Embryonic facial prominence (tissue), 1 donor: ENCODE measurements at regions not wholly inside any gene's neighbourhood (a gene's known extent, or its start where the extent isn't known, plus 50 kb on each side); places are given as distances from the start of the nearest gene placed in this dataset.

Experiments
- DNase-seq: peaks from one replicate; pipeline ENCODE4 v3.0.0-alpha.2; 2016; ENCODE audit errors: extremely low spot score

DNA sequence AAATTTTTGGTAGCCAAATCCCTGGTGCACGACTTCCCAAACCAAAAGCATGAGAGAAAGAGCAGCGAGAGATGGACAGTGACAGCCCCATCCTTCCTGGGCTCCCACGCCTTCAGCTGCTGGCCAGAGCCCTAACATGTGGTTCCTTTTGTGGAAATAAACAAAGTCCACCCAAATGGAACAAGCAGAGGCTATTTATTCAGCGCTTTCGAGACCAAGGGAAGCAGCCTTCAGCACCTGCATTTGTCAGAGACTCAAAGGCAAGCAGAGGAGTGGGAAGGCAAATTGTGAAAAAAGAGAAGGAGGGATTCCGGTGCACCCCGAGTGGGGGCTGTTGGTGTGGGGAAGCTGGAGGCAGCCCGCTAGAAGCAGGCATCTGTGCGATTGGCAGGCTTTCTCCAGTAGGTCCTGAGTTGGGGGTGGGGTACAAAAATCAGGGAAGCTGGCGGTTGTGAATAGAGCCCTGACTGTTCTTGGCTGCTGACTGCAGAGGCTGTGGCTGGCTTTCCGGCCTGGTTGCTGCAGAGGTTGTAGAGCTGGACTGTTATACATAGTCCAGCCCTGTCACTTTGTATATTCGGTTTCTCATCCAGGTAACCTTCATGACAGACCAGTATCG is 427.2 kb downstream of the OCA2 start:
- no peak for DNase-seq

DNA sequence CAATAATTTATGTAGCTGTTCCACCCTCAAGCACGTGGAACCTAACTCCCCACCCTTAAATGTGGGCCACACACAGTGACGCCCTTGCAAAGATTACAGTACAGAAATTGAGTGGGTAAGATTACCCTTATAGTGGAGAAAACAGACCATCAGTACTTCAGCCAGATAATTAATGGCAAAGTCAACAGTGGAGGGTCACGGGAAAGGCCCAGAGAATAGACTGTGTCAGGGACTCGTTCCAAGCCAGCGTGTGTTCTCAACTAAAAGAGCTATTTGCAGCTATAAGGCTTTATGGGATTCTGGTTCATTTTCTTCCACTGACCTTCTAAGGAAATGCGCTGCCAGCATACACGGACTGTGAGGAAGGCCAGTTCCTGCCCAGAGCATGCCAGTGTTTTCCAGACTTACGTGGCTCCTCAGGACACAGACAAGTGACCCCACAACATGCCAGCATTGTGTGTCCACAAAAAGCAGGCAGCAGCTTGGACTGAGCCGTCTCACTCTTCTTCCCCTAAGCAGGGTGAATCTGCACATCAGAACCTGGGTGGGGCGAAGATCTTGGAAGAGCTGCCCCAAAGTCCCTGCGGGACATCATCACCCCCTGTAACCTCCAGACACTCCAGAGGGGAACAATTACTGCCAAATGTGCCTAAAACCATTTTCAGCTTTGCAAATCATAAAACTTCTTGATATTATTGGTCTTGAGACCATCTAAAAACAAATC is 428.5 kb downstream of the OCA2 start:
- DNase-seq, result no peak

DNA sequence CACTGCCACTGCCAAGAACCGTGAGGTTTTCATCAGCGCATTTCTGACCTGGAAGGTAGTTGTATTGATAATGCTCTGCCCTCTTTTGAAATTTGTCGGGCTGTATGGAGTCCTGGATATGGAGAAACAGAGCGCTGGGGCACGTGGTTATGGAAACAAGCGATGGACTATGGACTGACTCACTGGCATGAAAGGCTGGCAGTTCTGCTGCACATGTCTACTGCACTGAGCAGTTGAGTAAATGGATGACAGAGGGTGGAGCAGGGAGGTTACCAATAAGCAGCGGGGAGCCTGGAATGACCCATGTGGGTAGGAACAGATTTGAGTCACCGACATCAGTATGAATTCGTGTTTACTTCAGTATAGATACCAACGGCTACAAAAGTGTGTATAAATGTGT is 429.5 kb downstream of the OCA2 start:
- DNase-seq, result no peak

DNA sequence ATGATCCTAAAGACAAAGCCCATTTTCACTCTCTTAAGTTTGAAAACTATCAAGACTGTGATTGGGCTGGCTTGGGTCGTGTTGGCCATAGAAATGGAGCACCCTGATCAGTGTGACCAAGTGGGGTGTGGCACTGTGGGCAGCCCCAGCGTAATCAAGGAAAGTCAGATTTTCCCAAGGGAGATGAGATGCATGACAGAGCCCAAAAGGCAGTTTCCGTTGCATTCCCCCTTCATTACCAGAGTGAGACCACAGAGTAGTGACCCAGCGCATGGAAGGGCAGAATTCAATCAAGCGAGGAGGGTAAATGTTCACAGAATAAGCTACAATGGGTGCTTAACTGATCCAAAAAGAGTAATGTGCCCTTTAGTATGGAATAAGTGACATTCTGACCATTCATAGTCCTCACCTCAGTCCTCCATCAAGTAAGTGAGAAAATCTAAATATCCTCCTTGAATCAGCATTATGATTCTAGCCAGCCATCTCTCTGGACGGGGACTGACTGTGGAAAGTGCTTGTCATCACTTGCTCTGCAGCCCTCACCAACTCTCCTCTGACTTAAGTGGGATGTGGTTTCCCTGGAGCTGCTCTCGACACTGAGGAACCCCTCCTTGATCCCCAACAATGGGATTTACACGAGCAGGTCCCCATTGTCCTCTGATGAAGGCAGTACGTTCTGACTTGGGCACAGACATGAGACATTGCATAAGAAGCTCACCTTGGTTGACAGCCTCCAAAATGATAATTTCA is 430.5 kb downstream of the OCA2 start:
- no peak for DNase-seq

DNA sequence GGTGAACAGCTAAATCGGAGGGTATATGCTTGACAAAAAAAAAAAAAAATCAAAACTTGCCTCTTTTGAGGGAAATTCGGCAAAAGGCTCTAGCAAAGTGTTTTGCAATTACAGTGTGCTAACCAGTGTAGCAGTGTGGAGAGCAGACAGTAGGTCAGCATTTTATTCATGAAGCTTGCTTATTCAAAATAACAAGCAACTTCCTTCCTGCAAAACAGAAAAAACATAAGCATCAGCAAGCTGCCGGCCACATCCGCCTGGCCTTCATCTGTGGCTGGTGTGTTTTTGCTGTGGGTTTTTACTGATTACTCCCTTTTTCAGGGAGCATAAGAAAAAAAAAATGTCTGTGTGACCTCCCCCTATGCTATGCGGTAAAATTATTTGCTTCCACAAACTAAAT is 434.1 kb downstream of the OCA2 start:
- DNase-seq, result no peak

DNA sequence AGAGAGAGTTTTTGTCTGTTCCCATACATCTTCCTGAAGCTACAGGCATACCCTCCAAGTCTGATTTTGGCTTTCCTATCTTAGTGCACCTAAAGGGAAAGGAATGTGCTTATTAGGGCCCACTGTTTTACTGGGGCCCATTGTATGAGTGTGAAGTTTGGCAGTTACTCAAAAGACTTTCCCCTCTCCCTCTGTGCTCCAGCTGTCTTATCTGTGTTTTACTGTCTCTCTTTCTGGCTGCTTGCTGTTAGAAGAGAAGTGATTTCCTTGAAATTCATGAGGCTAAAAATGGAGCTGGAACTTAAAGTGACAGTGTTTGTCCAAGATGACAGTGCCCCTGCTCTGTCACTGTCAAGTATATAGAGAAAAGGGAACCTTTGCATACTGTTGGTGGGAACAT is 436.2 kb downstream of the OCA2 start:
- no peak for DNase-seq

DNA sequence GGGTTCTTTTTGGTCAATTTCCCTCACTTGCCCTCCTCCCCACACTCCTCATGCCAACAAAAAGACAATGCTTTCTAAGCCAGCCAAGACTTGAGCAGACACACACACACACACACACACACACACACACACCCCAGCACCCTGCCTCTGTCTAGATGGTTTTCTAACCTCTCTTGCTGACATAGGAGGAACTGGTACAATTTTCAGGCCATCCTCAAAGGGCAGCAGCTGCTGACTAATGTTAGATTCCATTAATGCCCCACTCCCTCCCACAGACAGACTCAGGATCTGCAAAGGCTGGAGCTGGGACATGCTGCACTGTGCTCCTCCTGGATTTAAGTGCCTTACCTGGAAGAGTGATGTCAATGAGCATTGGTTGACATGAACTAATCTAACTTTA is 438.4 kb downstream of the OCA2 start:
- no peak for DNase-seq

DNA sequence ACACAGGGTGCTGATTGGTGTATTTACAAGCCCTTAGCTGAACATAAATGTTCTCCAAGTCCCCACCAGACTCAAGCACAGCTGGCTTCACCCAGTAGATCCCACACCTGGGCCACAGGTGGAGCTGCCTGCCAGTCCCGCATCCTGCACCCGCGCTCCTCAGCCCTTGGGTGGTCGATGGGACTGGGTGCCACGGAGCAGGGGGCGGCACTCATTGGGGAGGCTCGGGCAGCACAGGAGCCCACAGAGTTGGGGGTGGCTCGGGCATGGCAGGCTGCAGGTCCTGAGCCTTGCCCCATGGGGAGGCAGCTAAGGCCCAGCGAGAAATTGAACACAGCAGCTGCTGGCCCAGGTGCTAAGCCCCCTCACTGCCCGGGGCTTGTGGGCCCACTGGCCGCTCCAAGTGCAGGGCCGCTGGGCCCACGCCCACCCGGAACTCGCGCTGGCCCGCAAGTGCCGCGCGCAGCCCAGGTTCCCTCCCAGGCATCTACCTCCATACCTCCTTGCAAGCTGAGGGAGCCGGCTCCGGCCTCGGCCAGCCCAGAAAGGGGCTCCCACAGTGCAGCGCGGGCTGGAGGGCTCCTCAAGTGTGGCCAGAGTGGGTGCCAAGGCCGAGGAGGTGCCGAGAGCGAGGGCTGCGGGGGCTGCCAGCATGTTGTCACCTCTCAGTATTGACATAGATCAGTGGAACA is 442.7 kb downstream of the OCA2 start:
- no peak for DNase-seq

DNA sequence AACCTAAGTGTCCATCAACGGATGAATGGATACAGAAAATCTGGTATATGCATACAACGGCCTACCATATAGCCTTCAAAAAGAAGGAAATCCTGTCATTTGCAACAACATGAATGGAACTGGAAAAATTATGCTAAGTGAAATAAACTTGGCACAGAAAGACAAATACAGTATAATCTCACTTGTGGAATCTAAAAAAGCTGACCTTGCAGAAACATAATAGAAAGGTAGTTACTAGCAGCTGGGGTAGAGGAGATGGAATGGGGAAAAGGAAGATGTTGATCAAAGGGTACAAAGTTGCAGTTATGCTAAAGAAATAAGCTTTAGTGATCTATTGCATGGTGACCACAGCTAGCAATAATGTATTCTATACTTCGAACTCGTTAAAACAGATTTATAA is 444.1 kb downstream of the OCA2 start:
- DNase-seq, result no peak

DNA sequence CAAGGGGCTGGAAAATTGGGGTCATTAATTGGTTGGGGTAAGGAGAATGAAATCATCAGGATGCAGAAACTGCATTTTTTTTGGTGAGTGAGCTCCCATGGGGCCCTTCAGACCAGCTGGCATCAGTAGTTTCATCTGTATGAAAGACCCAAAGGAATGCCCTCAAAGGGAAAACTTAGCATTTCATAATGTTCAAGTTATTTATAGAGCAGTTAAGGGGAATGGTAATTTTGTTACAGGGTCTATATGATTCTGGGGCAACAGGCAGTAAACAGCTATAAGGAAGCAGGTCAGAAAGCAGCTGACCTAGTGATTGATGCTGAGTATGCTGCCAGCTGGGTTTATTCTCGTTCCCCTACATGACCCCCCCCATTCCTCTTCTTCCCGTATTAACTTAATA is 448.9 kb downstream of the OCA2 start:
- DNase-seq, result no peak

DNA sequence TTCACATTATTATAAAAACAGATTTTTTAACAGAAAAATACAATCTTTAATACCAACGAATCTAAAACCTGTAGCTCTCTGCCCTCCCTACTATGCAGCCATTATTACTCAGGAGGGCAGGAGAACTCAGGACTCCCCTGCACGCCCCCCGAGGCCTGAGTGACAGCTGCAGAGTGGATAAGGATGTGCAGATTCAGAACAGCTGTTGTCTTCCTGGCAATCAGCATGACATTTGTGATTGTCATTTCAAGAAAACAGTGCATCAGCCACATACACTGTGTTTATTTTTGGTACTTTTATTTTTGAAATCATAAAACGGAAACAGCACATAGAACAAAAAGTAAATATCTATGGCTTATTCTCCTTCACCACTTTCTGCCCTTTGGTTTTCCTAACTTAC is 450.8 kb downstream of the OCA2 start:
- no peak for DNase-seq

DNA sequence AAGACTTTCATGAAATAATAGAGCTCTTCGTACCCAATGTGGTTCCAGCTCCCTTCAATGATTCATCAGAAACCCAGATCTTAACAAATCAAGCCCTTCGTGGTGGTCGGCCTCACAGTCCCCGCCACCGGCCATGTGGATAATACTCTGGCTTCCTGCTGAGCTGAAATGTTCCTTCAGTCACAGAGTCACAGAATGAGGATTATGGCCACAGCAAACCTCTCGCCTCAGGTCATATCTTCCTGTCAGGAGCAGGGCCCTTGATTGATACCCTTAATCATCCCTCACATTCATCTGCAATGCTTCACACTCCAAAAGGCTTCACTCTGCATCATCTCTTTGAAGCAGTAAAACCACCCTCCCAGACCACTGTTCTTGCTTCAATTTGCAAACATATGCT is 452.6 kb downstream of the OCA2 start:
- no peak for DNase-seq

DNA sequence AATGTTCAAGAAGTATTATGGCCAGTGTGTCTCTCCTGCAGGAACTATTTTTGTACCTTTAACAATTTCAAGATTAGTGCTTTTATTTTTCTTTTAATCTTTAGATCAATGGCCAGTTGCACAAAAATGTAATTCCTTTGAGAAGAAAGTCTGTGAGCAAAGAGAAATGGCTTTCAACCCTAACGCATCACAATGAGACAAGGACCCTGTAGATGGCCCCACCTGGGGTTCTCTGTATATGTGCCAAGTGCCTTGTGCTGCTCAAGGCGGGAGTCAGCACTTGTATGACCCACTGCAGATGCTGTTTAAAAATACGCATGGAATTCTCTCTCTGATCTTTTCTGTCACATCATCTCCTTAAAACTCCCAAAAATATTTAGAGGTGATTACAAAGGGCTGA is 453.4 kb downstream of the OCA2 start:
- DNase-seq, result no peak

DNA sequence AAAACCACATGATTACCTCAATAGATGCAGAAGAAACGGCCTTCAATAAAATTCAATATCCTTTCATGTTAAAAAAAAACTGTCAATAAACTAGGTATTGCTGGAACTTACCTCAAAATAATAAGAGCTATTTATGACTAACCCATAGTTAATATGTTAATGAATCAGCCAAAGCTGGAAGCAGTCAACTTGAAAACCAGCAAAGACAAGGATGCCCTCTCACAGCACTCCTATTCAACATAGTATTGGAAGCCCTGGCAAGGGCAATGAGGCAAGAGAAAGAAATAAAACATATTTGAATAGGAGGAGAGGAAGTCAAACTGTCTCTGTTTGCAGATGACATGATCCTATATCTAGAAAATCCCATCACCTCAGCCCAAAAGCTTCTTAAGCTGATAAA is 456.1 kb downstream of the OCA2 start:
- no peak for DNase-seq

DNA sequence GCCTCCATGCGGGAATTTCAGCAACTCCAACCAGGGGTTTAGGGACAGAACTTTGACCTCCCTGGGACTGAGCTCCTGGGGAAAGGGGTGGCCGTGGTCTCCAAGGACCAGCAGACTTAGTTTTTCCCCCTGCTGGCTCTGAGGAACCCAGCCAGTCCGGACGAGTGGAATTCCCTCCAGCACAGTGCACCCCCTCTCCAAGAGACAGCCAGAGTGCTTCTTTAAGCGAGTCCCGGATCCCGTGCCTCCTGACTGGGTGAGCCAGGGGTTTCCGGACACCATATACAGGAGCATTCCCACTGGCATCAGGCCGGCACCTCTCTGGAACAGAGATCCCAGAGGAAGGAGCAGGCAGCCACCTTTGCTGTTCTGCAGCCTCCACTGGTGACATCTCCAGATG is 459.5 kb downstream of the OCA2 start:
- DNase-seq, result no peak

DNA sequence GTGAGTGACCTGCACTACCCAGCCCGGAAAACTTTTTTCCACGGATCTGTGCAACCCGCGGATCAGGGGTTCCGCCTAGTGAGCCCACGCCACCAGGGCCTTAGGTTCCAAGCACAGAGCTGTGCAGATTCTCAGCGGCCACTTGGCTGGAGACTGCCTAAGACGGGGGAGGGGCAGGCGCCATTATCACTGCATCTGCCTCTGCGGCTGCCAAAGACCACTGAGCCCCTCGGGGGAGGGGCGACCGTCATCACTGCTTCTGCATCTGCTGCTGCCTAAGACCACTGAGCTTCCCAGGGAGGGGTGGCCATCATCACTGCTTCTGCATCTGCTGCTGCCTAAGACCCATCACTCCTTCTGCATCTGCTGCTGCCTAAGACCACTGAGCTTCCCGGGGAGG is 460.2 kb downstream of the OCA2 start:
- DNase-seq, result no peak

DNA sequence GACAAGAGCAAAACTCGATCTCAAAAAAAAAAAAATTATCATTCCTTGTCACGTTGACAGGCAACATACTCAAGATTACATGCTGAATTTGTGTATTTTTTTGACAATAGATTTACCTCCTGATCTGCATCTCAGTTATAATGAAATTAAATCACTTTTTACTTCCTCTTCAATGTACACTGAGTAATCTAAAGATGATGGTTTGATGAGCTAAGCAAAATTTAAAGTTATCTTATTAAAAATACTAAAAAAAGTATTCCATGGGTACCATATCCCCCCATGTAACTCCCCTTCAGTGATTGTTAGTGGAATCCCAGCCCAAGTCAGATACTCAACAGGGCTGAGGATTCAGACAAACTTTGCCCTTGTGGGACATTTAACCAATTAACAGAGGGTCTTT is 463.2 kb downstream of the OCA2 start:
- DNase-seq, result no peak

DNA sequence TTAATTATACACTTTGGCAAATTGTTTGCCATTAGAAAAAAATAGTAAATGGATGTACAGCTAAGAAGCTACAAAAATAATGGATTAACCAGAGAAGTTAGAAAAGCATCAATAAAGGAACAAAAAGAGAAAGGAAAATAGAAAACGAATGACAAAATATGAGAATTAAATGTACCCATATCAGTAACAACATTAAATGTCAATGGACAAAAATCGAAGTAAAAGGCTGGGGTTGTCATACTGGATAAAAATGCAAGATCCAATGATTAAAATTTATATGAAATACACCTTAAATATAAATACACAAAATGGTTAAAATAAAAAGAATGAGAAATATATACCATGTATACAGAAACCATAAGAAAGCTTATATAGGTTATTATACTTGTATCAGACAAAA is 470.6 kb downstream of the OCA2 start:
- DNase-seq, result no peak

DNA sequence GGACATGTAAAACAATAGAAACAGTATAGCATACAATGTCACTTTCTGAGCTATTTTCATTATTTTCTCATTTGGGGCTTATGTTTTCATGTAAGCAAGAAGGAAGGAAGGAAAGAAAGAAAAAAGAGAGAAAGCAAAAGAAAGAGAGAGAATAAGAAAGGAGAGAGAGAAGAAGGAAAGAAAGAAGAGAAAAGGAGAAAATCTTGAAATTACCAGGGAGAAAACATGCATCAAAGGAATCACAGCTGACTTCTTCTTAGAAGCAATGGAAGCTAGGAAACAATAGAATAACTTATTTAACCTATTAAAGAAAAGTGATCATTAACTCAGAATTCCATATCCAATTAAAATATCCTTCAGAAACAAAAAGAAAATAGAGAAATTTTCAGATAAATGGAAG is 471.5 kb downstream of the OCA2 start:
- no peak for DNase-seq

DNA sequence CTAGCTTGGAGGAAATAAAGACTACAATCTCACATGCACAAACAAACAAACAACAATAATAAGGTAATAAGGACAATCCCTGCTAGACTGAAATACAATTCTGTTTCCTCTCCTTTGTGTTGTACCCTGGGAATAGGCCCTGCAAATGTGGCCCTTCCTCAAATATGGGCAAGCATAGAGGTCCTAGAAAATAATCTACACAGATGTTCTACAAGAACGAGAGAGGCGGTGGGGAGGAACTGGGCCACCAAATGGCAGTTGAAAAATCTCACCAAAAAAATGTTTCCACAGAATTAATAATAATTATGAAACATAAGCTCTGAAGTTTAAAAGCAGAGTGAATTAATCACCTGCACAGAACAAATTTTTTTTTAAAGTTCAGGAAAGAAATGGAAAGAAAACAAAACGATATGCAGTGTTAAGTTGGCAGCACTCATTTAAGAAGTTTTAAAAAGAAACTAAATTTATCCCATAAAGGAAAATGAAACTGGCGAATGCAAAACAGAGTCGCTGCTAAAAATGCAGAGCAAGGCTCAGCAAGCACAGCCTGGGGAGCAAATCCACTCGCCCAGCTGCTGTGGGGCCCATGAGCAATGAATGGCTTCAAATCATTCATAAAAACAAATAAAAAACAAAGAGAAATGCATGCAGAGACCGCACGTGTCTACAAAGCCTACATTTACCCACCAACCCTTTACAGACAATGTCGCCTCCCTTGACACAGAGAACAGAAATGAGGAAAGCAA is 475.4 kb downstream of the OCA2 start:
- DNase-seq, result no peak

DNA sequence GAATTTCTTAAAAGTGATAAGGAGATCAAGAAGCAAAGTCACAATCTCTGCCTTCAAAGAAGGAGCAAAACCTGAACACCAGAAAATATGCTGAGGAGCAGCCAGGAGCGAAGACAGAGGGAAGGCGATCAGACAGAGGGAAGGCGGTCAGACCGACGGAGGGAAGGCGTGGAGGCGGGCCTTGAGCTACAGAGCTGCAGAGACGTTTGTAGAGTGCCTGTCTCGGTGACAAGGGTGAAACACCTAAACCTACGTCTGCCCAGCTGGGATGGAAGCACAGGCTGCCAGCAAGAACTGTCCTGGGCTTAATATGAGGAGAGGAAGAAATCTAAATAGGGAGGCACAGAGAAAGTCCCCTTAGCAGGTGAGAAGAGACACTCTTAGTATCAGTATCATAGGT is 476.0 kb downstream of the OCA2 start:
- DNase-seq, result no peak

DNA sequence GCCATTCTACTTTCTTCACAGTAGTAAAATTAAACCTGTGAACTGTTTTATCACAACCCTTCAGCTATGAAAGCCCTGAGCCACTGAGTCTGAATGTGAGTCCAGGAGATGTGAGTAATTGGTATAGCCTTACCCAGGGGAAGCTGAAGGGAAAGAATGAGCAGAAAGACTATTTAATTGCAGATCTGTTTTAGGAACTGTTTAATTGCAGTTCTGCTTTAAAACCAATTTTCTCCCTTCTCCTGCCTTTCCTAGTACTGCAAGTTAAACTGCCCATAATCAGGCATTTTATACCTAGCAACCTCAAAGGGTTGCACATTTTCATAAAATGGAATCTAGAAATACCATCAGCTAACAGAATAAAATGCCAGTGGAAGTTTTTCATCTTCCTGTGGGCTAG is 476.7 kb downstream of the OCA2 start:
- no peak for DNase-seq
